IMR-90 (cell line): ENCODE measurements at regions not wholly inside any gene's neighbourhood (a gene's known extent, or its start where the extent isn't known, plus 50 kb on each side); places are given as distances from the start of the nearest gene placed in this dataset.

Experiments
- ATAC-seq: fragments of 200-7000 bp; cut with Tn5 transposase; 2 replicates; pipeline ENCODE4 v1.9.1; 2020; ENCODE audit warnings: low read depth, mild to moderate bottlenecking, moderate library complexity
- BruUV-seq: library from RNA; stranded (reverse); fragments of 400-500 nt; replicated peaks from 2 replicates; lab custom pipeline; 2021; lab: Mats Ljungman, UMichigan
- CTCF ChIA-PET: fragments of 300-600 bp; formaldehyde crosslinking; extraction: SDS; loops from one replicate; lab custom pipeline; 2021; ENCODE audit warnings: antibody characterized with exemption; lab: Yijun Ruan, JAX
- POLR2A ChIA-PET: fragments of 300-600 bp; sonication (Branson Sonifier 250); formaldehyde crosslinking; loops from one replicate; lab custom pipeline; 2022; ENCODE audit warnings: antibody characterized with exemption; ENCODE audit not compliant: unreplicated experiment; lab: Charles Lee
- DNase-seq: peaks from one replicate; pipeline ENCODE4 v3.0.0; 2013
- H2AFZ ChIP-seq: replicated peaks from 2 replicates; pipeline ENCODE3; 2013; ENCODE audit warnings: low read length, mild to moderate bottlenecking; ENCODE audit not compliant: poor library complexity
- H2AK5ac ChIP-seq: 2 replicates; pipeline ENCODE4 v1.6.1; 2013; ENCODE audit warnings: low read depth, low read length, inconsistent platforms
- H2AK9ac ChIP-seq: replicated peaks from 2 replicates; pipeline ENCODE3; 2013; ENCODE audit warnings: mild to moderate bottlenecking, low read depth, low read length, moderate library complexity; ENCODE audit not compliant: poor library complexity
- H2BK120ac ChIP-seq: 2 replicates; pipeline ENCODE4 v1.6.1; 2013; ENCODE audit warnings: low read depth, low read length, inconsistent platforms
- H2BK15ac ChIP-seq: 3 replicates; pipeline ENCODE4 v1.6.1; 2013; ENCODE audit warnings: low read depth, low read length, inconsistent platforms
- H2BK20ac ChIP-seq: 2 replicates; pipeline ENCODE4 v1.6.1; 2013; ENCODE audit warnings: low read depth, mild to moderate bottlenecking, inconsistent platforms, low read length, moderate library complexity
- H2BK5ac ChIP-seq: 2 replicates; pipeline ENCODE4 v1.6.1; 2013; ENCODE audit warnings: mild to moderate bottlenecking, low read depth, low read length, inconsistent platforms; ENCODE audit not compliant: poor library complexity, severe bottlenecking
- H3K14ac ChIP-seq: replicated peaks from 2 replicates; pipeline ENCODE4 v1.6.1; 2013; ENCODE audit warnings: low read depth, low read length, inconsistent platforms
- H3K18ac ChIP-seq: 2 replicates; pipeline ENCODE4 v1.6.1; 2013; ENCODE audit warnings: low read depth, low read length, control low read depth
- H3K23ac ChIP-seq: 2 replicates; pipeline ENCODE4 v1.6.1; 2013; ENCODE audit warnings: low read depth, low read length, inconsistent platforms
- H3K27ac ChIP-seq: 2 replicates; pipeline ENCODE4 v1.5.1; 2013; ENCODE audit warnings: mild to moderate bottlenecking, control low read depth, low read length; ENCODE audit not compliant: insufficient read depth
- H3K27me3 ChIP-seq: 2 replicates; pipeline ENCODE4 v1.6.1; 2013; ENCODE audit warnings: low read length; ENCODE audit not compliant: control insufficient read depth, insufficient read depth
- H3K36me3 ChIP-seq: 2 replicates; pipeline ENCODE4 v1.6.1; 2013; ENCODE audit warnings: low read length, mixed read lengths; ENCODE audit not compliant: control insufficient read depth, insufficient read depth
- H3K4ac ChIP-seq: 2 replicates; pipeline ENCODE4 v1.6.1; 2013; ENCODE audit warnings: low read depth, low read length, inconsistent platforms
- H3K4me1 ChIP-seq: 2 replicates; pipeline ENCODE4 v1.6.1; 2013; ENCODE audit warnings: low read length, mixed read lengths; ENCODE audit not compliant: control insufficient read depth, insufficient read depth
- H3K4me2 ChIP-seq: 2 replicates; pipeline ENCODE4 v1.6.1; 2013; ENCODE audit warnings: low read depth, mild to moderate bottlenecking, control low read depth, low read length, moderate library complexity
- H3K4me3 ChIP-seq: 2 replicates; pipeline ENCODE4 v1.5.1; 2013; ENCODE audit warnings: low read depth, mild to moderate bottlenecking, control low read depth, low read length, moderate library complexity; ENCODE audit not compliant: insufficient read depth
- H3K56ac ChIP-seq: 2 replicates; pipeline ENCODE4 v1.6.1; 2013; ENCODE audit warnings: low read length, inconsistent platforms; ENCODE audit not compliant: insufficient read depth; ENCODE audit errors: extremely low read depth
- H3K79me1 ChIP-seq, 2 experiments: 2 replicates each; pipeline ENCODE4 v1.6.1; 2013; ENCODE audit warnings: low read length in 2 of 2, inconsistent platforms in 1 of 2, low read depth in 1 of 2
- H3K9ac ChIP-seq: 2 replicates; pipeline ENCODE4 v1.6.1; 2013; ENCODE audit warnings: low read depth, low read length, control low read depth
- H3K9me1 ChIP-seq: 2 replicates; pipeline ENCODE4 v1.6.1; 2013; ENCODE audit warnings: low read length, inconsistent platforms; ENCODE audit not compliant: insufficient read depth
- H3K9me3 ChIP-seq: 2 replicates; pipeline ENCODE4 v1.6.1; 2013; ENCODE audit warnings: low read length; ENCODE audit not compliant: control insufficient read depth, insufficient read depth
- H4K20me1 ChIP-seq: 2 replicates; pipeline ENCODE4 v1.6.1; 2013; ENCODE audit warnings: low read length, inconsistent platforms; ENCODE audit not compliant: insufficient read depth
- H4K5ac ChIP-seq: 2 replicates; pipeline ENCODE4 v1.6.1; 2013; ENCODE audit warnings: mild to moderate bottlenecking, low read depth, low read length, control low read depth
- H4K8ac ChIP-seq, 2 experiments: 2 replicates each; pipeline ENCODE4 v1.6.1; 2013; ENCODE audit warnings: low read depth in 2 of 2, low read length in 2 of 2, control low read depth in 1 of 2, inconsistent platforms in 1 of 2
- H4K91ac ChIP-seq: 2 replicates; pipeline ENCODE4 v1.6.1; 2013; ENCODE audit warnings: low read depth, low read length, inconsistent platforms; ENCODE audit not compliant: insufficient read depth
- BHLHE40 ChIP-seq: fragments of 150-350 bp; IDR thresholded peaks from 2 replicates; pipeline ENCODE4 v1.6.1; 2016; ENCODE audit warnings: mild to moderate bottlenecking, low read depth, low read length
- ELK1 ChIP-seq: fragments of 150-350 bp; IDR thresholded peaks from 2 replicates; pipeline ENCODE4 v1.6.1; 2016; ENCODE audit warnings: low read depth, mild to moderate bottlenecking, low read length, moderate library complexity, borderline replicate concordance
- FOS ChIP-seq: fragments of 150-350 bp; IDR thresholded peaks from 2 replicates; pipeline ENCODE4 v1.6.1; 2016; ENCODE audit warnings: low read depth, low read length
- WGBS, 2 experiments: methylation state at CpG; one replicate each; pipeline versions ENCODE4 v1.1.5 to v1.1.7; 2013; ENCODE audit warnings: missing lambda C conversion rate in 2 of 2; ENCODE audit not compliant: insufficient read length in 1 of 2; ENCODE audit errors: extremely low coverage in 2 of 2; 5-methylcytosine and 5-hydroxymethylcytosine counted together
- dilution Hi-C: fragments of 300-500 bp; cut with HindIII; formaldehyde crosslinking; loops from one replicate; pipeline ENCODE4 v1.14.3; 2018; ENCODE audit warnings: low sequenced_read_pairs; ENCODE audit not compliant: unreplicated experiment
- in situ Hi-C: fragments of 300-500 bp; cut with MboI; formaldehyde crosslinking; loops from 3 replicates; pipeline ENCODE4 v1.14.3; 2019; ENCODE audit warnings: low sequenced_read_pairs, inconsistent platforms, mixed read lengths
- intact Hi-C: fragments of 100-400 bp; cut with micrococcal nuclease; formaldehyde crosslinking; loops from 2 replicates; pipeline ENCODE4 v1.10.0; 2022

GRCh38 chr6:4637691-4638433 lies 138.3 kb upstream of the CDYL start:
- peak; percentile 96 for ATAC-seq
- in situ Hi-C loops, result no loop called here

More at GRCh38 chr6:4637691-4638433, 138.3 kb upstream of the CDYL start:
- Histone ChIP-seq H2BK5ac (peak overlapping the region; percentile 51), H4K20me1 (no peaks in the 10 kb centered on the region), H3K9me1 (no peaks in the 10 kb centered on the region; the same call in none of the 2 replicates), H2AFZ (no peak overlapping the region), H3K4me1 (0 out of 2 replicates have a peak, but pooled peaks cover 1% of the 10 kb centered on the region), H3K9me3 (peaks cover 3% of the 10 kb centered on the region; the same call in 1 of the 2 replicates), H3K27ac (no peak overlapping the region), H2BK20ac (0 out of 2 replicates have a peak overlapping the region, but pooled peaks have one; percentile 12), H3K27me3 (no peaks in the 10 kb centered on the region), H3K56ac (no peak overlapping the region), H3K4me3 (no peak overlapping the region), H4K91ac (no peak overlapping the region), H3K14ac (no peak overlapping the region), H3K36me3 (no peaks in the 10 kb centered on the region), H2BK15ac (0 out of 3 replicates have a peak overlapping the region, but pooled peaks have one; percentile 5), H3K79me1 (no peaks in the 10 kb centered on the region), H2BK120ac (peak overlapping the region; percentile 35; the same call in 1 of the 2 replicates), H3K18ac (no peak overlapping the region; the same call in 1 of the 2 replicates), H4K5ac (no peak overlapping the region), H4K8ac (0 out of 4 replicates have a peak overlapping the region, but pooled peaks of 1 of the 2 experiments have one; percentile 13), H2AK9ac (peak overlapping the region; percentile 2), H3K4ac (no peak overlapping the region), H3K9ac (no peak overlapping the region), H2AK5ac (peak overlapping the region; percentile 29; the same call in 1 of the 2 replicates), H3K23ac (no peak overlapping the region), H3K4me2 (no peak overlapping the region)
- intact Hi-C loops (no loop called here), dilution Hi-C loops (no loop called here)
- BruUV-seq, result no TSS peak
- TF ChIP-seq ELK1 (no peak), FOS (peak; percentile 94), BHLHE40 (peak; percentile 64; the same call in 1 of the 2 replicates)
- peak; percentile 93 for DNase-seq
- ChIA-PET POLR2A (interaction anchor here (0.5 kb wide), 1 partner anchor 1873 kb away, joined by 3 read pairs; no protein-coding TSS in a partner anchor), CTCF (no interaction called here)
- WGBS, 2 experiments, result 100% methylated on average over 1 of the region's 5 CpGs; no CpG with 5 or more reads in 1 of the 2 experiments
